Upper lobe of left lung (tissue), 6 donors: ENCODE measurements at regions not wholly inside any gene's neighbourhood (a gene's known extent, or its start where the extent isn't known, plus 50 kb on each side); places are given as distances from the start of the nearest gene placed in this dataset.

Source experiments
- ATAC-seq, 2 donors: fragments of 200-7000 bp; cut with Tn5 transposase; one replicate each; pipeline ENCODE4 v1.9.1; 2022; ENCODE audit warnings: mild to moderate bottlenecking in 2 of 2, moderate library complexity in 2 of 2; ENCODE audit not compliant: low FRiP score in 2 of 2
- DNase-seq, 2 donors: peaks; one replicate each; pipeline ENCODE4 v3.0.0-alpha.2; 2019 to 2020
- H3K27ac ChIP-seq, 4 donors: fragments of 200-600 bp; sonication (generic); one replicate each; pipeline ENCODE4 v1.5.1; 2016 to 2019
- H3K27me3 ChIP-seq, 4 donors: fragments of 200-600 bp; sonication (generic); one replicate each; pipeline ENCODE4 v1.5.1; 2017 to 2019
- H3K36me3 ChIP-seq, 4 donors: fragments of 200-600 bp; sonication (generic); one replicate each; pipeline ENCODE4 v1.5.1; 2016 to 2019
- H3K4me1 ChIP-seq, 4 donors: fragments of 200-600 bp; sonication (generic); one replicate each; pipeline ENCODE4 v1.5.1; 2018 to 2019
- H3K4me3 ChIP-seq, 4 donors: fragments of 200-600 bp; sonication (generic); one replicate each; pipeline ENCODE4 v1.5.1; 2017 to 2019; ENCODE audit warnings: mild to moderate bottlenecking in 2 of 4, moderate library complexity in 1 of 4
- H3K9me3 ChIP-seq, 4 donors: fragments of 200-600 bp; sonication (generic); one replicate each; pipeline ENCODE4 v1.5.1; 2018 to 2019
- EP300 ChIP-seq, 4 donors: sonication (generic); formaldehyde crosslinking; IDR thresholded peaks; one replicate each; pipeline ENCODE4 v1.5.1; 2017; ENCODE audit warnings: antibody characterized with exemption in 4 of 4, control low read depth in 2 of 4
- POLR2A ChIP-seq, 4 donors: fragments of 450-650 bp; IDR thresholded peaks; one replicate each; pipeline ENCODE4 v1.5.1; 2016 to 2017; ENCODE audit warnings: antibody characterized with exemption in 4 of 4, mild to moderate bottlenecking in 2 of 4
- POLR2AphosphoS5 ChIP-seq, 2 donors: sonication (generic); formaldehyde crosslinking; IDR thresholded peaks; one replicate each; pipeline ENCODE4 v1.5.1; 2017; ENCODE audit warnings: antibody characterized with exemption in 2 of 2
- WGBS, 2 donors: methylation state at CpG; one replicate each; pipeline ENCODE4 v1.1.5; 2017 to 2018; 5-methylcytosine and 5-hydroxymethylcytosine counted together
- TF ChIP-seq, protein P1 (sequence below), 6 experiments: fragments of 450-650 bp in 4 of 6; fragments of 200-600 bp in 2 of 6; sonication (generic) in 2 of 6; IDR thresholded peaks; one replicate each; pipeline ENCODE4 v1.5.1; 2016 to 2019; ENCODE audit warnings: antibody characterized with exemption in 6 of 6
- donor health status: DM: no; HTN: no; CAD: no; lungs with moderate emphysema.
- donor health status: DM: no; HTN: yes; CAD: no; lungs with severe emphysema.

DNA sequence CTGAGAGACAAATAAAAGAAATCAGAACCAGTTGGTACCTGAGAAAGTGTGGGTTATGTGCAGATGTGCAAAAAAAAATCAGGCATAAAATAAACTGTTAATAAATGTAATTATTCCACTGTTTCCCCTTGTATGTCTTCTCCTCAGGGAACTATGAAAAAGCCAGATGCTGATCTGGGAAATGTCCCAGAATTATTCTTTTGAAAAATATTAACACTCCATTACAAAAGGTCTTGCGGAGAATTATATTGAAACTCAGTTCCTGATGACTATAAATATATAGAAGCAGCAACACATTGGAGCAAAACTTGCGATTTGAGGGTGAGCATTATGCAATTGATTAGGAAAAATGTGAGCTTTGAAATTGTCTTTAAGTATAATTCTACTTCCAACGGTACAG is 433.3 kb upstream of the KLF12 start:
- H3K36me3 ChIP-seq, result no peaks in the 10 kb centered on the region
- DNase-seq, result no peak
- TF ChIP-seq POLR2AphosphoS5 (IDR thresholded peaks at IDR 0.05) (no peak), EP300 (IDR thresholded peaks at IDR 0.05) (no peak), POLR2A (IDR thresholded peaks at IDR 0.05) (no peak)
- TF ChIP-seq, protein P1, sequence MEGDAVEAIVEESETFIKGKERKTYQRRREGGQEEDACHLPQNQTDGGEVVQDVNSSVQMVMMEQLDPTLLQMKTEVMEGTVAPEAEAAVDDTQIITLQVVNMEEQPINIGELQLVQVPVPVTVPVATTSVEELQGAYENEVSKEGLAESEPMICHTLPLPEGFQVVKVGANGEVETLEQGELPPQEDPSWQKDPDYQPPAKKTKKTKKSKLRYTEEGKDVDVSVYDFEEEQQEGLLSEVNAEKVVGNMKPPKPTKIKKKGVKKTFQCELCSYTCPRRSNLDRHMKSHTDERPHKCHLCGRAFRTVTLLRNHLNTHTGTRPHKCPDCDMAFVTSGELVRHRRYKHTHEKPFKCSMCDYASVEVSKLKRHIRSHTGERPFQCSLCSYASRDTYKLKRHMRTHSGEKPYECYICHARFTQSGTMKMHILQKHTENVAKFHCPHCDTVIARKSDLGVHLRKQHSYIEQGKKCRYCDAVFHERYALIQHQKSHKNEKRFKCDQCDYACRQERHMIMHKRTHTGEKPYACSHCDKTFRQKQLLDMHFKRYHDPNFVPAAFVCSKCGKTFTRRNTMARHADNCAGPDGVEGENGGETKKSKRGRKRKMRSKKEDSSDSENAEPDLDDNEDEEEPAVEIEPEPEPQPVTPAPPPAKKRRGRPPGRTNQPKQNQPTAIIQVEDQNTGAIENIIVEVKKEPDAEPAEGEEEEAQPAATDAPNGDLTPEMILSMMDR (IDR thresholded peaks at IDR 0.05), result no peak
- no peak overlapping the region for H3K27ac ChIP-seq
- no peak overlapping the region for H3K4me3 ChIP-seq
- 75 to 81% methylated on average over 3 of the region's 3 CpGs for WGBS, 2 donors
- H3K4me1 ChIP-seq, result no peaks in the 10 kb centered on the region
- H3K27me3 ChIP-seq, result no peaks in the 10 kb centered on the region
- no peak for ATAC-seq
- no peaks in the 10 kb centered on the region for H3K9me3 ChIP-seq

DNA sequence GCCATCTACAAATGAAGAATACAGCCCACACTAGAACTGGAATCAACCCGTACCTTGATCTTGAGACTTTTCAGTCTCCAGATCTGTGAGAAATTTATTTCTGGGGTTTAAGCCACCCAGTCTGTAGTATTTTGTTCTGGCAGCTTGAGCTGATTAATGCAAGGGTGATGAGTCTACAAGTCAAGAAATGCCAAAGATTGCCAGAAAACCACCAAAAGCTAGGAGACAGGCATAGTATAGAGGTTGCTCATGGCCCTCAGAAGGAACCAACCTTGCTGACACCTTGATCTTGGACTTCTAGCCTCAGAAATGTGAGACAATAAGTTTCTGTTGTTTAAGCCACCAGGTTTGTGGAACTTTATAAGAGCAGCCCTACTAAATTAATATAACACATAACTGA is 428.2 kb upstream of the KLF12 start:
- no peak for TF ChIP-seq EP300 (IDR thresholded peaks at IDR 0.05)
- TF ChIP-seq, protein P1 (IDR thresholded peaks at IDR 0.05), result no peak
- TF ChIP-seq POLR2AphosphoS5 (IDR thresholded peaks at IDR 0.05), result no peak
- no peaks in the 10 kb centered on the region for H3K36me3 ChIP-seq
- no peaks in the 10 kb centered on the region for H3K27me3 ChIP-seq
- DNase-seq (no peak), ATAC-seq (no peak)
- H3K9me3 ChIP-seq, result no peaks in the 10 kb centered on the region
- no peak overlapping the region for H3K27ac ChIP-seq
- no peak overlapping the region for H3K4me3 ChIP-seq
- WGBS, 2 donors, result 86 to 93% methylated on average over 1 of the region's 1 CpG
- no peaks in the 10 kb centered on the region for H3K4me1 ChIP-seq

DNA sequence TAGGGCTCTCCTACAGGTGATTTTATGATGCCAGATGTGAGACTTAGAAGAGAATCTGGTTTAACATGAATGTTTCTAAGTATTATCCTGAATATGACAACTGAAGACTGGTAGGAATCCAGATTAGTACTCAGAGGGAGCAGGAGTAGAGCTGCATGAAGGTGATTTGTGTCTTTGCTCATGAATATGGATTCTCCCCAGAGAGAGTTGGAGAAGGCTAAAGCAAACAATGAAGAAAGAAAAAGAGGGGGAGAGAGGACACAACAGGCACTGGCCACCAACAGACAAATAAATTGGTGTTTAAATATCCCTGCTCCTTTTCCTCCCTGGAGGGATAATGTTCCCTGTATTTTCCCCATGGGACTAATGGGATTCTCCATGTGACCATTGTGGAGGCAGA is 427.0 kb upstream of the KLF12 start:
- TF ChIP-seq POLR2AphosphoS5 (IDR thresholded peaks at IDR 0.05) (no peak), EP300 (IDR thresholded peaks at IDR 0.05) (no peak), POLR2A (IDR thresholded peaks at IDR 0.05) (no peak)
- TF ChIP-seq, protein P1 (IDR thresholded peaks at IDR 0.05), result no peak
- Histone ChIP-seq H3K9me3 (no peaks in the 10 kb centered on the region), H3K36me3 (no peaks in the 10 kb centered on the region), H3K27ac (no peak overlapping the region), H3K4me1 (no peaks in the 10 kb centered on the region), H3K27me3 (no peaks in the 10 kb centered on the region), H3K4me3 (no peak overlapping the region)
- DNase-seq (no peak), ATAC-seq (no peak)

DNA sequence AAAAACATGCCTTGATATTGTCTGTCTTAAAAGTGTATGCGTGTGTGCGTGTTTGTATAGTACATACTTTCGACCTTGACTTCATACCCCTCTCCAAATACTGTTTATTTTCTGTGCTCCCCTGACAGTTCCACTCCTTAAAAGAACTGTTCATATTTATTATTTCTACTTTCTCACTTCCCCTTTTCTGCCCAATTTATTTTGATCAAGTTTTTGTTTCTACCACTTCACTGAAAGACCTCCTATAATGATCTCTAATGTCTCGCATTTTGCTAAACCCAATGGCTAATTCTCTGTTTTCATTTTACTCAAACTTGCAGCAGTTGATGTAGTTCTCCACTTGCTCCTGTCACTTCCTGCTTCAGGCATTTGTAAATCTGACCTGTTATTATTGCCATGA is 426.1 kb upstream of the KLF12 start:
- Histone ChIP-seq H3K4me1 (no peaks in the 10 kb centered on the region), H3K36me3 (no peaks in the 10 kb centered on the region), H3K9me3 (no peaks in the 10 kb centered on the region), H3K4me3 (no peak overlapping the region), H3K27ac (no peak overlapping the region), H3K27me3 (no peaks in the 10 kb centered on the region)
- DNase-seq (no peak), ATAC-seq (no peak)
- 78 to 84% methylated on average over 4 of the region's 4 CpGs for WGBS, 2 donors
- TF ChIP-seq, protein P1 (IDR thresholded peaks at IDR 0.05), result no peak
- TF ChIP-seq EP300 (IDR thresholded peaks at IDR 0.05) (no peak), POLR2A (IDR thresholded peaks at IDR 0.05) (no peak)

DNA sequence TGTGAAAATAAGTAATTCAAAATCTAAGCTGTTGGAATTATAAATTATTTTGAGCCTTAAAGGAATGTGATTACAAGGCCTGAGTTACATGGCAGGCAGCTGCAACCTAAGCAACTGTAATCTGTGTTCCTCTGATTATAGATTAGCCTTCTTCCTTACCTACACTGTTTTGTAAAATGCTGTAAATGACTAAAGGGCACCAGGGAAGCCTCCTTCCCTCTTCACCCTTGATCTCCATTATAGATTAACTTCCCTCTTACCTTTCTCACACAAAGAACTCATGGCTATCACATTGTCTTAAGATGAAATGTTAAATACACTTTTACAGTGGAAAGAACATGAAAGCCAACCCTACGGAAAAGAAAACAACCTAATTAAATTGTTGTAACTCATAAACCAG is 423.7 kb upstream of the KLF12 start:
- H3K27me3 ChIP-seq, result no peaks in the 10 kb centered on the region
- H3K4me3 ChIP-seq, result no peak overlapping the region
- WGBS, 2 donors, result 90 to 98% methylated on average over 1 of the region's 1 CpG
- H3K36me3 ChIP-seq, result no peaks in the 10 kb centered on the region
- ATAC-seq (no peak), DNase-seq (no peak)
- no peaks in the 10 kb centered on the region for H3K9me3 ChIP-seq
- no peak for TF ChIP-seq POLR2A (IDR thresholded peaks at IDR 0.05)
- TF ChIP-seq EP300 (IDR thresholded peaks at IDR 0.05), result no peak
- TF ChIP-seq, protein P1 (IDR thresholded peaks at IDR 0.05), result no peak
- TF ChIP-seq POLR2AphosphoS5 (IDR thresholded peaks at IDR 0.05), result no peak
- H3K4me1 ChIP-seq, result no peaks in the 10 kb centered on the region
- no peak overlapping the region for H3K27ac ChIP-seq
